IgD-negative memory B cell (primary cell): ENCODE measurements at regions not wholly inside any gene's neighbourhood (a gene's known extent, or its start where the extent isn't known, plus 50 kb on each side); places are given as distances from the start of the nearest gene placed in this dataset.
"Not testable (repeated sequence)": the region's sequence is repeated elsewhere in the genome, so short reads cannot be mapped to it uniquely, and the experiment has no call there.

ENCODE experiments used
- H3K27ac Mint-ChIP-seq, 3 donors: one replicate each; pipeline ENCODE4 v1.8.0; 2020 to 2022; ENCODE audit warnings: mild to moderate bottlenecking in 3 of 3, mixed read lengths in 3 of 3, moderate library complexity in 1 of 3
- H3K27me3 Mint-ChIP-seq: one replicate; pipeline ENCODE4 v1.8.0; 2021; ENCODE audit warnings: mixed read lengths
- H3K36me3 Mint-ChIP-seq: one replicate; pipeline ENCODE4 v1.8.0; 2020; ENCODE audit warnings: mild to moderate bottlenecking, mixed read lengths
- H3K4me1 Mint-ChIP-seq, 3 donors: one replicate each; pipeline ENCODE4 v1.8.0; 2020 to 2022; ENCODE audit warnings: mixed read lengths in 3 of 3, mild to moderate bottlenecking in 1 of 3
- H3K4me3 Mint-ChIP-seq, 4 donors: one replicate each; pipeline ENCODE4 v1.8.0; 2020 to 2022; ENCODE audit warnings: mild to moderate bottlenecking in 4 of 4, mixed read lengths in 4 of 4, moderate library complexity in 3 of 4
- H3K9me3 Mint-ChIP-seq, 3 donors: one replicate each; pipeline ENCODE4 v1.8.0; 2020 to 2021; ENCODE audit warnings: mixed read lengths in 3 of 3, mild to moderate bottlenecking in 1 of 3

GRCh38 chr18:4720518-4720917, 265.4 kb upstream of the DLGAP1 start:
- Mint-ChIP-seq H3K36me3 (no peaks in the 10 kb centered on the region), H3K4me3 (no peak overlapping the region), H3K9me3 (peaks cover 0 to 7% (median 5%) of the 10 kb centered on the region in 3 donors), H3K27ac (no peak overlapping the region), H3K4me1 (no peaks in the 10 kb centered on the region), H3K27me3 (no peaks in the 10 kb centered on the region)

- H3K36me3 Mint-ChIP-seq, result no peaks in the 10 kb centered on the region
- peaks cover 2 to 18% (median 5%) of the 10 kb centered on the region in 3 donors for H3K9me3 Mint-ChIP-seq
- peaks cover 0 to 1% (median 0%) of the 10 kb centered on the region in 3 donors for H3K4me1 Mint-ChIP-seq
- no peaks in the 10 kb centered on the region for H3K27me3 Mint-ChIP-seq
- no peak overlapping the region for H3K4me3 Mint-ChIP-seq
- H3K27ac Mint-ChIP-seq, result no peak overlapping the region
These were observed 250.8 kb upstream of the DLGAP1 start for GRCh38 chr18:4705894-4706293.

- Mint-ChIP-seq H3K36me3 (no peaks in the 10 kb centered on the region), H3K27me3 (no peaks in the 10 kb centered on the region), H3K27ac (no peak overlapping the region), H3K4me1 (peaks cover 0 to 1% (median 0%) of the 10 kb centered on the region in 3 donors), H3K9me3 (peaks cover 2 to 18% (median 5%) of the 10 kb centered on the region in 3 donors), H3K4me3 (no peak overlapping the region)
These were observed 249.7 kb upstream of the DLGAP1 start for GRCh38 chr18:4704781-4705180.

- H3K9me3 Mint-ChIP-seq, result peaks cover 2 to 18% (median 6%) of the 10 kb centered on the region in 3 donors
- no peaks in the 10 kb centered on the region for H3K27me3 Mint-ChIP-seq
- no peak overlapping the region for H3K27ac Mint-ChIP-seq
- H3K36me3 Mint-ChIP-seq, result no peaks in the 10 kb centered on the region
- no peaks in the 10 kb centered on the region for H3K4me1 Mint-ChIP-seq
- no peak overlapping the region for H3K4me3 Mint-ChIP-seq
These were observed 236.7 kb upstream of the DLGAP1 start for GRCh38 chr18:4691836-4692235.

- H3K36me3 Mint-ChIP-seq, result not testable (repeated sequence)
- peaks cover 0 to 12% (median 8%) of the 10 kb centered on the region in 3 donors for H3K9me3 Mint-ChIP-seq
These were observed 223.6 kb upstream of the DLGAP1 start for GRCh38 chr18:4678685-4679084.

GRCh38 chr18:4677006-4677405, 221.9 kb upstream of the DLGAP1 start:
- Mint-ChIP-seq H3K27me3 (no peaks in the 10 kb centered on the region), H3K4me1 (peaks cover 0 to 2% (median 0%) of the 10 kb centered on the region in 3 donors), H3K4me3 (no peak overlapping the region), H3K9me3 (peaks cover 4 to 13% (median 4%) of the 10 kb centered on the region in 3 donors), H3K36me3 (no peaks in the 10 kb centered on the region), H3K27ac (no peak overlapping the region)

More at GRCh38 chr18:4678685-4679084, 223.6 kb upstream of the DLGAP1 start:
- not testable (repeated sequence) for H3K4me1 Mint-ChIP-seq, H3K27me3 Mint-ChIP-seq, H3K4me3 Mint-ChIP-seq
- peak overlapping the region in 1 of 3 donors; percentile 43 for H3K27ac Mint-ChIP-seq

GRCh38 chr18:4672162-4672561, 217.1 kb upstream of the DLGAP1 start:
- H3K4me3 Mint-ChIP-seq, result no peak overlapping the region
- H3K27me3 Mint-ChIP-seq, result no peaks in the 10 kb centered on the region
- no peaks in the 10 kb centered on the region for H3K36me3 Mint-ChIP-seq
- no peak overlapping the region for H3K27ac Mint-ChIP-seq
- peaks cover 0 to 2% (median 0%) of the 10 kb centered on the region in 3 donors for H3K4me1 Mint-ChIP-seq
- peaks cover 6 to 19% (median 14%) of the 10 kb centered on the region in 3 donors for H3K9me3 Mint-ChIP-seq

- no peaks in the 10 kb centered on the region for H3K36me3 Mint-ChIP-seq
- no peak overlapping the region for H3K4me3 Mint-ChIP-seq
- H3K4me1 Mint-ChIP-seq, result no peaks in the 10 kb centered on the region
- no peak overlapping the region for H3K27ac Mint-ChIP-seq
- no peaks in the 10 kb centered on the region for H3K27me3 Mint-ChIP-seq
- peaks cover 2 to 8% (median 2%) of the 10 kb centered on the region in 3 donors for H3K9me3 Mint-ChIP-seq
These were observed 203.7 kb upstream of the DLGAP1 start for GRCh38 chr18:4658804-4659203.

- H3K36me3 Mint-ChIP-seq, result peaks cover 4% of the 10 kb centered on the region
- no peaks in the 10 kb centered on the region for H3K4me1 Mint-ChIP-seq
- no peak overlapping the region for H3K4me3 Mint-ChIP-seq
- no peaks in the 10 kb centered on the region for H3K27me3 Mint-ChIP-seq
- H3K27ac Mint-ChIP-seq, result no peak overlapping the region
- peaks cover 2 to 3% (median 2%) of the 10 kb centered on the region in 3 donors for H3K9me3 Mint-ChIP-seq
These were observed 198.3 kb upstream of the DLGAP1 start for GRCh38 chr18:4653418-4653817.

GRCh38 chr18:4641771-4642368, 186.8 kb upstream of the DLGAP1 start:
- Mint-ChIP-seq H3K27ac (peak overlapping the region in 1 of 3 donors; percentile 25), H3K27me3 (no peaks in the 10 kb centered on the region), H3K4me1 (peaks cover 0 to 2% (median 0%) of the 10 kb centered on the region in 3 donors), H3K9me3 (peaks cover 0 to 3% (median 2%) of the 10 kb centered on the region in 3 donors), H3K4me3 (no peak overlapping the region), H3K36me3 (no peaks in the 10 kb centered on the region)

- Mint-ChIP-seq H3K4me3 (peak overlapping the region in 1 of 4 donors; percentile 4), H3K4me1 (no peaks in the 10 kb centered on the region), H3K27me3 (no peaks in the 10 kb centered on the region)
These were observed 185.4 kb upstream of the DLGAP1 start for GRCh38 chr18:4640349-4641012.

GRCh38 chr18:4639628-4640310, 184.7 kb upstream of the DLGAP1 start:
- Mint-ChIP-seq H3K4me1 (no peaks in the 10 kb centered on the region), H3K9me3 (peaks cover 0 to 3% (median 2%) of the 10 kb centered on the region in 3 donors), H3K27me3 (no peaks in the 10 kb centered on the region), H3K4me3 (no peak overlapping the region), H3K36me3 (no peaks in the 10 kb centered on the region), H3K27ac (no peak overlapping the region)

More at GRCh38 chr18:4640349-4641012, 185.4 kb upstream of the DLGAP1 start:
- Mint-ChIP-seq H3K36me3 (no peaks in the 10 kb centered on the region), H3K9me3 (peaks cover 0 to 3% (median 2%) of the 10 kb centered on the region in 3 donors), H3K27ac (no peak overlapping the region)

GRCh38 chr18:4638680-4639079, 183.6 kb upstream of the DLGAP1 start:
- Mint-ChIP-seq H3K27me3 (no peaks in the 10 kb centered on the region), H3K4me1 (no peaks in the 10 kb centered on the region), H3K4me3 (no peak overlapping the region), H3K36me3 (no peaks in the 10 kb centered on the region), H3K27ac (no peak overlapping the region), H3K9me3 (peaks cover 0 to 3% (median 2%) of the 10 kb centered on the region in 3 donors)

GRCh38 chr18:4637876-4638275, 182.8 kb upstream of the DLGAP1 start:
- Mint-ChIP-seq H3K27me3 (no peaks in the 10 kb centered on the region), H3K36me3 (no peaks in the 10 kb centered on the region), H3K9me3 (peaks cover 0 to 1% (median 1%) of the 10 kb centered on the region in 3 donors), H3K4me1 (no peaks in the 10 kb centered on the region), H3K4me3 (no peak overlapping the region), H3K27ac (no peak overlapping the region)

- no peaks in the 10 kb centered on the region for H3K36me3 Mint-ChIP-seq
- H3K9me3 Mint-ChIP-seq, result peaks cover 2 to 6% (median 5%) of the 10 kb centered on the region in 3 donors
- H3K4me1 Mint-ChIP-seq, result no peaks in the 10 kb centered on the region
These were observed 181.9 kb upstream of the DLGAP1 start for GRCh38 chr18:4636967-4637366.

More at GRCh38 chr18:4636967-4637366, 181.9 kb upstream of the DLGAP1 start:
- Mint-ChIP-seq H3K4me3 (no peak overlapping the region), H3K27ac (no peak overlapping the region), H3K27me3 (no peaks in the 10 kb centered on the region)
